Testis (tissue), 2 donors: ENCODE measurements at regions not wholly inside any gene's neighbourhood (a gene's known extent, or its start where the extent isn't known, plus 50 kb on each side); places are given as distances from the start of the nearest gene placed in this dataset.

Experiments
- DNase-seq: peaks from one replicate; pipeline ENCODE4 v3.0.0-alpha.2; 2019
- H3K27ac ChIP-seq, 2 donors: fragments of 200-600 bp; sonication (generic); one replicate each; pipeline ENCODE4 v1.5.1; 2019
- H3K27me3 ChIP-seq: fragments of 200-600 bp; sonication (generic); one replicate; pipeline ENCODE4 v1.5.1; 2019
- H3K36me3 ChIP-seq: fragments of 200-600 bp; sonication (generic); one replicate; pipeline ENCODE4 v1.5.1; 2017; ENCODE audit warnings: low read depth; ENCODE audit errors: missing control alignments
- H3K4me1 ChIP-seq: fragments of 200-600 bp; sonication (generic); one replicate; pipeline ENCODE4 v1.5.1; 2019
- H3K4me3 ChIP-seq, 2 donors: fragments of 200-600 bp; sonication (generic); one replicate each; pipeline ENCODE4 v1.5.1; 2017 to 2019
- H3K9me3 ChIP-seq: fragments of 200-600 bp; sonication (generic); one replicate; pipeline ENCODE4 v1.5.1; 2017
- POLR2A ChIP-seq: fragments of 450-650 bp; IDR thresholded peaks from one replicate; pipeline ENCODE4 v1.6.1; 2017; ENCODE audit warnings: antibody characterized with exemption, mild to moderate bottlenecking, moderate library complexity
- WGBS, 2 donors: methylation state at CpG; one replicate each; pipeline ENCODE4 v1.1.5; 2018; 5-methylcytosine and 5-hydroxymethylcytosine counted together
- intact Hi-C: fragments of 100-400 bp; cut with DNase I; formaldehyde crosslinking; loops from one replicate; pipeline ENCODE4 v1.15.1; 2023; ENCODE audit warnings: low total_unique reads
- TF ChIP-seq, protein P1 (sequence below), 3 experiments: fragments of 450-650 bp in 2 of 3; fragments of 200-600 bp in 1 of 3; sonication (generic) in 1 of 3; IDR thresholded peaks; one replicate each; pipeline ENCODE4 v1.5.1; 2016 to 2019; ENCODE audit warnings: antibody characterized with exemption in 3 of 3, mild to moderate bottlenecking in 2 of 3, moderate library complexity in 1 of 3

DNA sequence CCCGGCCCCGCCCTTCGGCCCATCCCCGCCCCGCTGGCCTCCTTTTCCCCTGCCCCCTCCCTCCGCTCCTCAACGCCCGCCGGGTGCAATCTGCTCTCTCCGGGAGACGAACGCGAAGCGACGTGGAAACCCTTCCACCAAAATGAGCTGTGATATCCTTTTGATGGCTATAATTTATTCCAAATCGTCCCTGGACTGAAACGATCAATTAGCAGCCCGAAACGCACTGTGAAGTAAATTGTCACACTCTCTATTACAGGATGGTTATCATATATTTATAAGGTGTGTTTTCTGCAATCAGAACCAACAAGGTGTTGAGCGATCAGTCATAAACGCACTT lies 134.6 kb upstream of the BARHL2 start:
- no peaks in the 10 kb centered on the region for H3K4me1 ChIP-seq
- 1 to 8% methylated on average over 7 to 15 of the region's 21 CpGs for WGBS, 2 donors
- no peaks in the 10 kb centered on the region for H3K27me3 ChIP-seq
- H3K36me3 ChIP-seq, result no peaks in the 10 kb centered on the region
- TF ChIP-seq POLR2A, result no peak
- TF ChIP-seq, protein P1, sequence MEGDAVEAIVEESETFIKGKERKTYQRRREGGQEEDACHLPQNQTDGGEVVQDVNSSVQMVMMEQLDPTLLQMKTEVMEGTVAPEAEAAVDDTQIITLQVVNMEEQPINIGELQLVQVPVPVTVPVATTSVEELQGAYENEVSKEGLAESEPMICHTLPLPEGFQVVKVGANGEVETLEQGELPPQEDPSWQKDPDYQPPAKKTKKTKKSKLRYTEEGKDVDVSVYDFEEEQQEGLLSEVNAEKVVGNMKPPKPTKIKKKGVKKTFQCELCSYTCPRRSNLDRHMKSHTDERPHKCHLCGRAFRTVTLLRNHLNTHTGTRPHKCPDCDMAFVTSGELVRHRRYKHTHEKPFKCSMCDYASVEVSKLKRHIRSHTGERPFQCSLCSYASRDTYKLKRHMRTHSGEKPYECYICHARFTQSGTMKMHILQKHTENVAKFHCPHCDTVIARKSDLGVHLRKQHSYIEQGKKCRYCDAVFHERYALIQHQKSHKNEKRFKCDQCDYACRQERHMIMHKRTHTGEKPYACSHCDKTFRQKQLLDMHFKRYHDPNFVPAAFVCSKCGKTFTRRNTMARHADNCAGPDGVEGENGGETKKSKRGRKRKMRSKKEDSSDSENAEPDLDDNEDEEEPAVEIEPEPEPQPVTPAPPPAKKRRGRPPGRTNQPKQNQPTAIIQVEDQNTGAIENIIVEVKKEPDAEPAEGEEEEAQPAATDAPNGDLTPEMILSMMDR (IDR thresholded peaks at IDR 0.05), result no peak
- no peaks in the 10 kb centered on the region for H3K9me3 ChIP-seq
- peak overlapping the region; percentile 84 for H3K4me3 ChIP-seq
- H3K27ac ChIP-seq, result no peak overlapping the region
- no peak for DNase-seq
- intact Hi-C loops, result no loop called here

DNA sequence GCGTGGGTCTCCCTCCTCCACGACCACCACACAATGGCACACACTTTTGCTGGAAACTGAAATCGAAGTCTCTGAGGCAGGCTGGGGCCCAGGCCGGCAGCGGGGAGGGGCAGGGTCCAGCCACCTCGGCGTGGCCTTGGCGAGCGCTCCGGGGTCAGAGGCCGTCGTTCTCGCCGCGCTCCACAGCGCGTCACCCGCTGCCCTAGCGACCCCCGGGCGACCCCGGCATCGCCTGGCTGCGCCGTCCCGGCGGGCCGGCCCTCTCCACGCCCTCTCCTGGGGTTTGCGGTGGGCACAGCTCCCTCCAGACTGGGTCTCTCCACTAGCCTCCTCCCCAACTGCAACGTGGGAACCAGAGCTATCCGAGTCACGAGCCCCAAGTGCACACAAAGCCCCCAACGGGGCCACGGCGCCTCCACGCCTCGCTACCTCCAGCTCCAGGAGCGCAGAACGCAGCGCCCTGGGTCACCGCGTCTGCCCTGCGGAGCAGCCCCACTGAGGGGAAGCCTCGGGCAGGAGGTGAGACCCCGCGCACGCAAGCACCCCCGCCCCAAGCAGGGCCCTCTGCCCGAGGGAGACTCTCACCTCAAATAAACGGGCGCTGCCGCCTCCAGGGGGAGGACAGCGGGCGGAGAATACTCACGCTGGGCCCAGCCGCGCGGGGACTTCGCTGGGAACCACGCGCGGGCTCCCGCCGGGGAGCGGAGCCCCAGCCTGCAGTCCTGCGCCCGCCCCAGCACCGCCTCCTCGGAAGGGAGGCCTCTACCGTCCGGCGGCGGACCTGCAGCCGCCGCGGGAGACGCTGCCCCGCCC lies 134.0 kb upstream of the BARHL2 start:
- H3K27ac ChIP-seq, result peak overlapping the region; percentile 74 to 77
- H3K4me1 ChIP-seq, result no peaks in the 10 kb centered on the region

DNA sequence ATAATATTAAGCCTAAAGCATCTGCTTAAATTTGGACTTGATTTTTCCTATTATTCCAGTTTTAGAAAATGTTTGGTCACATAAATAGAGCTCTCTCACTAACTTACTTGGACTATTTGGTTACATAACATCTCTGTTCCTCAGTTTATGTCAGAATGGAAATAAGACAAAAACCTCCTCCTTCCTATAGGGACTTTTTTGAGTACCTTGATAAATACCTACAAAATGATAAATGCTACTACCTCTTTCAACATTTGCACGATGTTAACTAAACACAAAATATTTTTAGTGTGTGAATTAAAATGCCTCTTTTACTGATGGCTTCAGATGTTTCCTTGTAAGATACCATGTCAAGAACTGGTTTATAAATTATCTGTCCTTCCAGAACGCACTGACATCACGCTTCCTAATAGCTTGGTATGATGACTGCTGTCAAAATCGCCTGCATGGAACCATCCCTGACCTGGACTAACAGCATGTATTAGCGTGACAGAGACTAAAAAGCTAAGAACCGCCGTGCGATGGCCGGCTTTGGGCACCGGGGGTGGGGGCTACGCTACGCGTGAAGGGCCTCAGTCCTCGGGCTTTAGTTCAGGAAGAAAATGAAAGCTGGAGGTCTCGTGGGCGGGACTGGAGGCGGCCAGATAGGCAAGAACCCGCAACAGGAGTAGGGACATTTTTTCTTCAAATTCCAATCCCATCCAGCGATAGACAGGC lies 133.2 kb upstream of the BARHL2 start:
- Histone ChIP-seq H3K4me1 (no peaks in the 10 kb centered on the region), H3K36me3 (no peaks in the 10 kb centered on the region), H3K9me3 (no peaks in the 10 kb centered on the region), H3K4me3 (peak overlapping the region; percentile 84), H3K27ac (peak overlapping the region; percentile 74 to 77), H3K27me3 (no peaks in the 10 kb centered on the region)
- WGBS, 2 donors, result 9% methylated on average over 18 to 19 of the region's 19 CpGs
- DNase-seq, result peak; percentile 56
- TF ChIP-seq, protein P1 (IDR thresholded peaks at IDR 0.05), result no peak
- TF ChIP-seq POLR2A, result no peak
- intact Hi-C loops, result no loop called here

More for the DNA sequence above, 134.0 kb upstream of the BARHL2 start:
- intact Hi-C loops, result no loop called here
- DNase-seq, result peak; percentile 89
- no peak for TF ChIP-seq POLR2A
- TF ChIP-seq, protein P1 (IDR thresholded peaks at IDR 0.05), result peak; percentile 15 to 91 (median 61)
- WGBS, 2 donors, result 0 to 1% methylated on average over 1 to 60 of the region's 79 CpGs
- Histone ChIP-seq H3K9me3 (no peaks in the 10 kb centered on the region), H3K36me3 (no peaks in the 10 kb centered on the region), H3K27me3 (no peaks in the 10 kb centered on the region), H3K4me3 (peak overlapping the region; percentile 84)

DNA sequence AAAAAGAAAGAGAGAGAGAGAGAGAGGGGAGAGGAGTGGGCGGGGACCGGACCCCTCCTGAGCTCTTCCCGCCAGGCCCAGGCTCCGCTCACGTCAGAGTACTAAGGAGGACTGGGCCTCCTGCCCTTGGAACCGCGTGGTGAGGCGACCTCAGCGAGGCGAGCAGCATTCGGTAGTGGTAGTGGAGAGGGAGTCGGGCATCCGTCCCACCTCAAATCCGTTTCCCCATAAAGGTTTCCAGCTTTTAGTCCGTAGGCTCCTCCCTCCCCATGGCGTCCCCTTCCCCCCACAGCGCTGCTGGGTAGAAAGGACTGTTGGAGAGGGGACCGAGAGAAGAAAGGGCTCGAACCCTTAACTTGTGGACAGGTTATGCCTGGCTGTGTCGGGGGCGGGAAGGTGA lies 124.4 kb upstream of the BARHL2 start:
- Histone ChIP-seq H3K27ac (no peak overlapping the region), H3K36me3 (no peaks in the 10 kb centered on the region), H3K9me3 (no peaks in the 10 kb centered on the region), H3K4me1 (no peaks in the 10 kb centered on the region), H3K4me3 (no peak overlapping the region), H3K27me3 (no peaks in the 10 kb centered on the region)
- TF ChIP-seq, protein P1 (IDR thresholded peaks at IDR 0.05), result no peak
- TF ChIP-seq POLR2A, result no peak
- 28 to 42% methylated on average over 21 of the region's 21 CpGs for WGBS, 2 donors
- DNase-seq, result no peak
- intact Hi-C loops, result no loop called here
